Stimulated activated effector memory CD8-positive, alpha-beta T cell treated with anti-CD3 and anti-CD28 coated beads, Interleukin-12 subunit alpha, Interleukin-12 subunit beta, amount 100 ng/mL, for 72 hours (primary cell): ENCODE measurements at regions not wholly inside any gene's neighbourhood (a gene's known extent, or its start where the extent isn't known, plus 50 kb on each side); places are given as distances from the start of the nearest gene placed in this dataset.

Source experiments
- ATAC-seq: fragments of 150-1000 bp; cut with Tn5 transposase; 2 replicates; pipeline ENCODE4 v1.10.0; 2021
- DNase-seq, 2 donors: peaks; one replicate each; pipeline ENCODE4 v3.0.0; 2021 to 2022; ENCODE audit warnings: low spot score in 2 of 2
- H3K27ac Mint-ChIP-seq: one replicate; pipeline ENCODE4 v1.8.0; 2022; ENCODE audit warnings: mild to moderate bottlenecking, mixed read lengths
- H3K36me3 Mint-ChIP-seq: one replicate; pipeline ENCODE4 v1.8.0; 2022; ENCODE audit warnings: mild to moderate bottlenecking, mixed read lengths
- H3K4me1 Mint-ChIP-seq: one replicate; pipeline ENCODE4 v1.8.0; 2022; ENCODE audit warnings: mixed read lengths
- H3K4me3 Mint-ChIP-seq: one replicate; pipeline ENCODE4 v1.8.0; 2022; ENCODE audit warnings: mild to moderate bottlenecking, mixed read lengths
- H3K9me3 Mint-ChIP-seq: one replicate; pipeline ENCODE4 v1.8.0; 2022; ENCODE audit warnings: mixed read lengths

GRCh38 chr10:36712695-36713094, 412.7 kb upstream of the ANKRD30A start:
- H3K27ac Mint-ChIP-seq = no peak overlapping the region
- DNase-seq (no peak), ATAC-seq (no peak)
- no peaks in the 10 kb centered on the region for H3K36me3 Mint-ChIP-seq
- no peak overlapping the region for H3K4me3 Mint-ChIP-seq
- H3K9me3 Mint-ChIP-seq = peaks cover 13% of the 10 kb centered on the region
- no peaks in the 10 kb centered on the region for H3K4me1 Mint-ChIP-seq

- ATAC-seq (no peak), DNase-seq (no peak)
- peaks cover 10% of the 10 kb centered on the region for H3K9me3 Mint-ChIP-seq
- H3K4me3 Mint-ChIP-seq = no peak overlapping the region
- no peaks in the 10 kb centered on the region for H3K4me1 Mint-ChIP-seq
- no peak overlapping the region for H3K27ac Mint-ChIP-seq
- no peaks in the 10 kb centered on the region for H3K36me3 Mint-ChIP-seq
Observed at GRCh38 chr10:36711361-36711760, 414.0 kb upstream of the ANKRD30A start.

GRCh38 chr10:36704124-36704523, 421.3 kb upstream of the ANKRD30A start:
- ATAC-seq (no peak), DNase-seq (no peak)
- H3K4me3 Mint-ChIP-seq = no peak overlapping the region
- no peaks in the 10 kb centered on the region for H3K4me1 Mint-ChIP-seq
- H3K27ac Mint-ChIP-seq = no peak overlapping the region
- no peaks in the 10 kb centered on the region for H3K36me3 Mint-ChIP-seq
- no peaks in the 10 kb centered on the region for H3K9me3 Mint-ChIP-seq

- Mint-ChIP-seq H3K4me3 (no peak overlapping the region), H3K4me1 (no peaks in the 10 kb centered on the region), H3K36me3 (no peaks in the 10 kb centered on the region), H3K27ac (no peak overlapping the region), H3K9me3 (peaks cover 5% of the 10 kb centered on the region)
- ATAC-seq (no peak), DNase-seq (no peak)
Observed at GRCh38 chr10:36703179-36703578, 422.2 kb upstream of the ANKRD30A start.

- DNase-seq = no peak
- ATAC-seq = no peak
- Mint-ChIP-seq H3K36me3 (no peaks in the 10 kb centered on the region), H3K4me1 (no peaks in the 10 kb centered on the region), H3K4me3 (no peak overlapping the region), H3K27ac (no peak overlapping the region), H3K9me3 (peaks cover 5% of the 10 kb centered on the region)
Observed at GRCh38 chr10:36700123-36700522, 425.3 kb upstream of the ANKRD30A start.

GRCh38 chr10:36692759-36693158, 432.6 kb upstream of the ANKRD30A start:
- H3K36me3 Mint-ChIP-seq = no peaks in the 10 kb centered on the region
- peaks cover 4% of the 10 kb centered on the region for H3K9me3 Mint-ChIP-seq
- H3K4me1 Mint-ChIP-seq = no peaks in the 10 kb centered on the region
- ATAC-seq (no peak), DNase-seq (no peak)
- H3K27ac Mint-ChIP-seq = no peak overlapping the region
- H3K4me3 Mint-ChIP-seq = no peak overlapping the region

GRCh38 chr10:36688717-36689116, 436.7 kb upstream of the ANKRD30A start:
- no peak overlapping the region for H3K4me3 Mint-ChIP-seq
- no peaks in the 10 kb centered on the region for H3K4me1 Mint-ChIP-seq
- no peak overlapping the region for H3K27ac Mint-ChIP-seq
- DNase-seq (no peak), ATAC-seq (no peak)
- H3K9me3 Mint-ChIP-seq = peaks cover 4% of the 10 kb centered on the region
- H3K36me3 Mint-ChIP-seq = no peaks in the 10 kb centered on the region

GRCh38 chr10:36683421-36683820, 442.0 kb upstream of the ANKRD30A start:
- H3K27ac Mint-ChIP-seq = no peak overlapping the region
- H3K4me3 Mint-ChIP-seq = no peak overlapping the region
- DNase-seq (no peak), ATAC-seq (no peak)
- no peaks in the 10 kb centered on the region for H3K4me1 Mint-ChIP-seq
- no peaks in the 10 kb centered on the region for H3K36me3 Mint-ChIP-seq
- peaks cover 8% of the 10 kb centered on the region for H3K9me3 Mint-ChIP-seq

GRCh38 chr10:36681751-36682632, 443.4 kb upstream of the ANKRD30A start:
- no peaks in the 10 kb centered on the region for H3K36me3 Mint-ChIP-seq
- H3K4me3 Mint-ChIP-seq = no peak overlapping the region
- no peaks in the 10 kb centered on the region for H3K4me1 Mint-ChIP-seq
- no peak overlapping the region for H3K27ac Mint-ChIP-seq
- H3K9me3 Mint-ChIP-seq = peaks cover 8% of the 10 kb centered on the region
- ATAC-seq (no peak), DNase-seq (no peak)

- H3K4me1 Mint-ChIP-seq = no peaks in the 10 kb centered on the region
- H3K36me3 Mint-ChIP-seq = no peaks in the 10 kb centered on the region
- DNase-seq (no peak), ATAC-seq (no peak)
- no peak overlapping the region for H3K4me3 Mint-ChIP-seq
- no peak overlapping the region for H3K27ac Mint-ChIP-seq
- peaks cover 17% of the 10 kb centered on the region for H3K9me3 Mint-ChIP-seq
Observed at GRCh38 chr10:36679554-36679953, 445.8 kb upstream of the ANKRD30A start.

GRCh38 chr10:36677431-36677768, 448.0 kb upstream of the ANKRD30A start:
- H3K4me3 Mint-ChIP-seq = no peak overlapping the region
- H3K27ac Mint-ChIP-seq = no peak overlapping the region
- ATAC-seq (no peak), DNase-seq (no peak)
- no peaks in the 10 kb centered on the region for H3K4me1 Mint-ChIP-seq
- no peaks in the 10 kb centered on the region for H3K36me3 Mint-ChIP-seq
- H3K9me3 Mint-ChIP-seq = peaks cover 14% of the 10 kb centered on the region

GRCh38 chr10:36676756-36677430, 448.5 kb upstream of the ANKRD30A start:
- peaks cover 14% of the 10 kb centered on the region for H3K9me3 Mint-ChIP-seq
- no peak overlapping the region for H3K27ac Mint-ChIP-seq
- H3K4me1 Mint-ChIP-seq = no peaks in the 10 kb centered on the region
- ATAC-seq (no peak), DNase-seq (no peak)
- no peak overlapping the region for H3K4me3 Mint-ChIP-seq
- H3K36me3 Mint-ChIP-seq = no peaks in the 10 kb centered on the region

GRCh38 chr10:36676321-36676720, 449.1 kb upstream of the ANKRD30A start:
- no peak overlapping the region for H3K27ac Mint-ChIP-seq
- DNase-seq (no peak), ATAC-seq (no peak)
- no peaks in the 10 kb centered on the region for H3K36me3 Mint-ChIP-seq
- peaks cover 14% of the 10 kb centered on the region for H3K9me3 Mint-ChIP-seq
- no peak overlapping the region for H3K4me3 Mint-ChIP-seq
- H3K4me1 Mint-ChIP-seq = no peaks in the 10 kb centered on the region

GRCh38 chr10:36675458-36675880, 449.9 kb upstream of the ANKRD30A start:
- Mint-ChIP-seq H3K36me3 (no peaks in the 10 kb centered on the region), H3K4me3 (no peak overlapping the region), H3K9me3 (peaks cover 14% of the 10 kb centered on the region), H3K27ac (no peak overlapping the region), H3K4me1 (no peaks in the 10 kb centered on the region)
- DNase-seq (no peak), ATAC-seq (no peak)

GRCh38 chr10:36671607-36672006, 453.8 kb upstream of the ANKRD30A start:
- Mint-ChIP-seq H3K27ac (no peak overlapping the region), H3K9me3 (peaks cover 20% of the 10 kb centered on the region), H3K4me1 (no peaks in the 10 kb centered on the region), H3K36me3 (no peaks in the 10 kb centered on the region), H3K4me3 (no peak overlapping the region)
- DNase-seq = no peak
- ATAC-seq = no peak
